Vagina (tissue), 2 donors: ENCODE measurements at regions not wholly inside any gene's neighbourhood (a gene's known extent, or its start where the extent isn't known, plus 50 kb on each side); places are given as distances from the start of the nearest gene placed in this dataset.

Source experiments
- DNase-seq, 2 donors: peaks; one replicate each; pipeline ENCODE4 v3.0.0-alpha.2; 2017; ENCODE audit errors: extremely low spot score in 2 of 2
- H3K27ac ChIP-seq: fragments of 200-600 bp; sonication (generic); one replicate; pipeline ENCODE4 v1.5.1; 2019
- H3K27me3 ChIP-seq: fragments of 200-600 bp; sonication (generic); one replicate; pipeline ENCODE4 v1.5.1; 2019
- H3K36me3 ChIP-seq, 2 donors: fragments of 200-600 bp; sonication (generic); one replicate each; pipeline ENCODE4 v1.5.1; 2017 to 2019
- H3K4me1 ChIP-seq: fragments of 200-600 bp; sonication (generic); one replicate; pipeline ENCODE4 v1.5.1; 2019
- H3K4me3 ChIP-seq, 2 donors: fragments of 200-600 bp; sonication (generic); 1 replicate in 1 of 2; 2 replicates in 1 of 2; pipeline ENCODE4 v1.5.1; 2016 to 2019
- H3K9me3 ChIP-seq: fragments of 200-600 bp; sonication (generic); one replicate; pipeline ENCODE4 v1.5.1; 2019
- POLR2A ChIP-seq, 2 donors: fragments of 450-650 bp; IDR thresholded peaks; one replicate each; pipeline ENCODE4 v1.6.1; 2017; ENCODE audit warnings: antibody characterized with exemption in 2 of 2, mild to moderate bottlenecking in 2 of 2, moderate library complexity in 2 of 2
- POLR2AphosphoS5 ChIP-seq, 2 donors: sonication (generic); formaldehyde crosslinking; IDR thresholded peaks; one replicate each; pipeline ENCODE4 v1.9.0; 2017; ENCODE audit warnings: antibody characterized with exemption in 2 of 2, mild to moderate bottlenecking in 2 of 2, low read depth in 1 of 2; ENCODE audit not compliant: insufficient read depth in 1 of 2
- intact Hi-C: fragments of 100-400 bp; cut with DNase I; formaldehyde crosslinking; loops from one replicate; pipeline ENCODE4 v1.15.1; 2023
- TF ChIP-seq, protein P1 (sequence below), 3 experiments: fragments of 450-650 bp in 2 of 3; fragments of 200-600 bp in 1 of 3; sonication (generic) in 1 of 3; IDR thresholded peaks; one replicate each; pipeline ENCODE4 v1.5.1; 2017 to 2019; ENCODE audit warnings: antibody characterized with exemption in 3 of 3, mild to moderate bottlenecking in 2 of 3, moderate library complexity in 2 of 3

GRCh38 chrX:138938003-138938402 lies 226.5 kb upstream of the FGF13 start:
- no peaks in the 10 kb centered on the region for H3K9me3 ChIP-seq
- no peaks in the 10 kb centered on the region for H3K36me3 ChIP-seq
- H3K27ac ChIP-seq: no peak overlapping the region
- H3K4me1 ChIP-seq: no peaks in the 10 kb centered on the region
- TF ChIP-seq, protein P1, sequence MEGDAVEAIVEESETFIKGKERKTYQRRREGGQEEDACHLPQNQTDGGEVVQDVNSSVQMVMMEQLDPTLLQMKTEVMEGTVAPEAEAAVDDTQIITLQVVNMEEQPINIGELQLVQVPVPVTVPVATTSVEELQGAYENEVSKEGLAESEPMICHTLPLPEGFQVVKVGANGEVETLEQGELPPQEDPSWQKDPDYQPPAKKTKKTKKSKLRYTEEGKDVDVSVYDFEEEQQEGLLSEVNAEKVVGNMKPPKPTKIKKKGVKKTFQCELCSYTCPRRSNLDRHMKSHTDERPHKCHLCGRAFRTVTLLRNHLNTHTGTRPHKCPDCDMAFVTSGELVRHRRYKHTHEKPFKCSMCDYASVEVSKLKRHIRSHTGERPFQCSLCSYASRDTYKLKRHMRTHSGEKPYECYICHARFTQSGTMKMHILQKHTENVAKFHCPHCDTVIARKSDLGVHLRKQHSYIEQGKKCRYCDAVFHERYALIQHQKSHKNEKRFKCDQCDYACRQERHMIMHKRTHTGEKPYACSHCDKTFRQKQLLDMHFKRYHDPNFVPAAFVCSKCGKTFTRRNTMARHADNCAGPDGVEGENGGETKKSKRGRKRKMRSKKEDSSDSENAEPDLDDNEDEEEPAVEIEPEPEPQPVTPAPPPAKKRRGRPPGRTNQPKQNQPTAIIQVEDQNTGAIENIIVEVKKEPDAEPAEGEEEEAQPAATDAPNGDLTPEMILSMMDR (IDR thresholded peaks at IDR 0.05): no peak
- TF ChIP-seq POLR2AphosphoS5 (IDR thresholded peaks at IDR 0.05; ENCODE audit: insufficient read depth in 1 of 2, low read depth in 1 of 2) (no peak), POLR2A (IDR thresholded peaks at IDR 0.05) (no peak)
- H3K4me3 ChIP-seq: no peak overlapping the region
- H3K27me3 ChIP-seq: no peaks in the 10 kb centered on the region
- intact Hi-C loops: no loop called here
- DNase-seq: no peak

GRCh38 chrX:138931212-138931611 lies 219.7 kb upstream of the FGF13 start:
- TF ChIP-seq, protein P1 (IDR thresholded peaks at IDR 0.05): no peak
- intact Hi-C loops: no loop called here
- no peak for DNase-seq

GRCh38 chrX:138930583-138930945 lies 219.0 kb upstream of the FGF13 start:
- intact Hi-C loops: no loop called here
- no peaks in the 10 kb centered on the region for H3K36me3 ChIP-seq

More at GRCh38 chrX:138931212-138931611, 219.7 kb upstream of the FGF13 start:
- Histone ChIP-seq H3K4me3 (no peak overlapping the region), H3K9me3 (no peaks in the 10 kb centered on the region), H3K36me3 (no peaks in the 10 kb centered on the region), H3K4me1 (no peaks in the 10 kb centered on the region), H3K27me3 (no peaks in the 10 kb centered on the region), H3K27ac (no peak overlapping the region)

DNA sequence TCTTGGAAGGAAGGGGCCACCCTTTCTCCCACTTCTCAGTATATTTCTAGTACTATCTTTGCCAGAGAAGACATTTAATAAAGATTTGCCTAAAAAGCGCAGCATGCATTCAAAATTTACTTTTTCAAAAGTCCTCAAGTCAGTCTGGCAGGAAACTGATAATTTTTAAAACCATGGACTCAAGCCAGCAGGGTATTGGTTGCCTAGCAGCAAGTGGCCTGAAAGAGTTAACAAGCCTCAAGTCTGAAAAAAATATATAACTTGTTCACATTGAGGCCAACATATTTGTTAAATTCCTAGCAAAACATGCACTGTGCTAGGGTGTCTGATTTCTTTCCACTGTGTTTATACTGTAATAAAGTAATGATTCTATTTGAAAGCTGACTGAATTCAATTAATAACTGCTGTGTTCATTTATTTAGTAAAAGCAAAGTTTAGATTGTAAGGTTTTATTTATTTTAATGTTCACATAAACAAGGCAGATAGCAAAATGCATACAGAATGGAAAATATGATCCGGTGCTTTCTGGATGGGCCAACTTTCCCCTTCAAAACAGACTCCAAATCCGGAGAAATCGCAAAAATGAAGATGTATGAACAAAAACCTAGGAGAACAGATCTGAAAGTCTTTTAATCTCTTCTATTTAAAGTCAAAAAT lies 218.5 kb upstream of the FGF13 start:
- no peaks in the 10 kb centered on the region for H3K4me1 ChIP-seq
- no peaks in the 10 kb centered on the region for H3K27me3 ChIP-seq
- TF ChIP-seq POLR2A (IDR thresholded peaks at IDR 0.05): no peak
- no peak for TF ChIP-seq POLR2AphosphoS5 (IDR thresholded peaks at IDR 0.05; ENCODE audit: insufficient read depth in 1 of 2, low read depth in 1 of 2)
- TF ChIP-seq, protein P1 (IDR thresholded peaks at IDR 0.05): no peak
- no peaks in the 10 kb centered on the region for H3K9me3 ChIP-seq
- no peak for DNase-seq
- intact Hi-C loops: no loop called here
- no peak overlapping the region for H3K4me3 ChIP-seq
- H3K27ac ChIP-seq: no peak overlapping the region
- H3K36me3 ChIP-seq: no peaks in the 10 kb centered on the region

More at GRCh38 chrX:138930583-138930945, 219.0 kb upstream of the FGF13 start:
- no peaks in the 10 kb centered on the region for H3K4me1 ChIP-seq
- no peaks in the 10 kb centered on the region for H3K9me3 ChIP-seq
- H3K4me3 ChIP-seq: no peak overlapping the region
- H3K27ac ChIP-seq: no peak overlapping the region
- no peak for DNase-seq
- TF ChIP-seq, protein P1 (IDR thresholded peaks at IDR 0.05): no peak
- no peak for TF ChIP-seq POLR2AphosphoS5 (IDR thresholded peaks at IDR 0.05; ENCODE audit: insufficient read depth in 1 of 2, low read depth in 1 of 2)
- no peak for TF ChIP-seq POLR2A (IDR thresholded peaks at IDR 0.05)
- no peaks in the 10 kb centered on the region for H3K27me3 ChIP-seq

DNA sequence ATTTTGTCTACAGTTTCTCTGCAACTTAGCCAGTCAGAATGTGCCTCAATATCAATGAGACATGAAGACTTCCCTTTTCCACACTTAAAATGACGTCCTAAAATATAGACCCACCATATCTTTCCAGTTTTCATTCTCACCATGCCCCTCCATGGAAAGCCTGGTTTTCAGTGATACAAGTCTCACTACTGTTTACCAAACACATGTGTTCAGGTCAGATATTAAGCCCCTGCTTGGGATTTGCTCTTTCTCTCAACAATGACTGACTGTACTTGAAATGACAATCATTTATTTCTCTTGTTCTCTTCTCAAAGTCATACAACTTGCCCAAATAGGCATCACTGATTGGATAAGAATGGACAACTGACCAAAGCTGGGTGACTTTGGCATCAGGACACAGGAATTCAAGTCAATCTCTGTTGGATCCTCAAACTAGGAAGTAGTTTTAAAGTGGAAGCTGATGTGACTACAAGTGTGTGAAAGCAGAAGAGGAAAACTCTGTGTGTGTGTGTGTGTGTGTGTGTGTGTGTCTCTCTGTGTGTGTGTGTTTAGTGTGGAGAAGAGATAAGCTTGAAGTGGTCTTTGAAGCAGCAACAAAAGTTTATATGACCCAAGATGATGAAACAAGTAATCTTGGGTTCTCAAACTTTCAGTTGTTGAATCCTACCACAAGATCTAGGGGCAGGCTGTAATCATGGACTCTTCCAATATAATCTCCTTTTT lies 217.4 kb upstream of the FGF13 start:
- H3K9me3 ChIP-seq: no peaks in the 10 kb centered on the region
- no peaks in the 10 kb centered on the region for H3K4me1 ChIP-seq
- TF ChIP-seq POLR2A (IDR thresholded peaks at IDR 0.05) (no peak), POLR2AphosphoS5 (IDR thresholded peaks at IDR 0.05; ENCODE audit: insufficient read depth in 1 of 2, low read depth in 1 of 2) (no peak)
- TF ChIP-seq, protein P1 (IDR thresholded peaks at IDR 0.05): no peak
- no peak overlapping the region for H3K27ac ChIP-seq
- H3K4me3 ChIP-seq: no peak overlapping the region
- intact Hi-C loops: no loop called here
- H3K27me3 ChIP-seq: no peaks in the 10 kb centered on the region
- DNase-seq: no peak
- H3K36me3 ChIP-seq: no peaks in the 10 kb centered on the region
